RWPE2 (cell line): ENCODE measurements at regions not wholly inside any gene's neighbourhood (a gene's known extent, or its start where the extent isn't known, plus 50 kb on each side); places are given as distances from the start of the nearest gene placed in this dataset.

ENCODE experiments used
- ATAC-seq: fragments of 200-7000 bp; cut with Tn5 transposase; 3 replicates; pipeline ENCODE4 v1.9.1; 2021; ENCODE audit warnings: low read depth
- DNase-seq: peaks from one replicate; pipeline ENCODE4 v3.0.0-alpha.2; 2020; ENCODE audit warnings: low spot score
- H3K27ac ChIP-seq: fragments of 450-650 bp; 2 replicates; pipeline ENCODE4 v1.5.1; 2017; ENCODE audit warnings: mild to moderate bottlenecking; ENCODE audit not compliant: poor library complexity, severe bottlenecking
- H3K27me3 ChIP-seq: fragments of 250-450 bp; sonication (Bioruptor Pico); 2 replicates; pipeline ENCODE4 v1.5.1; 2021; ENCODE audit warnings: mild to moderate bottlenecking, moderate library complexity; ENCODE audit not compliant: insufficient read depth, poor library complexity, severe bottlenecking
- H3K36me3 ChIP-seq: fragments of 250-450 bp; sonication (Bioruptor Pico); 2 replicates; pipeline ENCODE4 v1.5.1; 2020; ENCODE audit warnings: low read depth, mild to moderate bottlenecking, moderate library complexity
- H3K4me1 ChIP-seq: fragments of 250-450 bp; sonication (Bioruptor Pico); 2 replicates; pipeline ENCODE4 v1.5.1; 2021; ENCODE audit warnings: mild to moderate bottlenecking, moderate library complexity; ENCODE audit not compliant: insufficient read depth, poor library complexity, severe bottlenecking
- H3K4me3 ChIP-seq: fragments of 250-450 bp; sonication (Bioruptor Pico); 2 replicates; pipeline ENCODE4 v1.5.1; 2021; ENCODE audit warnings: mild to moderate bottlenecking, moderate library complexity; ENCODE audit not compliant: severe bottlenecking
- H3K9me3 ChIP-seq: fragments of 250-450 bp; sonication (Bioruptor Pico); 2 replicates; pipeline ENCODE4 v1.5.1; 2021; ENCODE audit warnings: mild to moderate bottlenecking, moderate library complexity; ENCODE audit not compliant: severe bottlenecking
- TF ChIP-seq, protein P1 (sequence below): fragments of 450-650 bp; IDR thresholded peaks from one replicate; pipeline ENCODE4 v1.5.1; 2017; ENCODE audit warnings: mild to moderate bottlenecking, moderate library complexity; ENCODE audit not compliant: poor library complexity, severe bottlenecking

DNA sequence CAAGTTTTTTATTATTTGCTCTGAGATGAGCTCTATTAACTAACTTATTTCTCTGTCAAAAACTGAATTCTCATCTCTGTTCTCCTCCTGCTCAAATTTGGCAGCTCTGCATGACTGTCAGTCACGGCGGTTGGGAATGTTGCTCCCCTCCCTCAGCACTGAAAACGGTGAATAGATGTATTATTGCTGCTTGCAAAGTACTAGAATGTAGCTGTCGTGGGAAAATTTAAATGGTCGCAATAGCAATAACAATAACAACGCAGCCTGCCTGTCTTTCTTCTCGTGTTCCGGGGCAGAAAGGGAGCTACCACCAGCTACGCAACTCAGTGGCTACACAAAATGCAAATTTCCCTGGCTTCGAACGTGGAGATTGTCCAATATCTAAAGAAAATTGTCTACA is 125.6 kb upstream of the FRY start:
- DNase-seq (no peak), ATAC-seq (no peak)
- no peak overlapping the region for H3K27ac ChIP-seq
- TF ChIP-seq, protein P1, sequence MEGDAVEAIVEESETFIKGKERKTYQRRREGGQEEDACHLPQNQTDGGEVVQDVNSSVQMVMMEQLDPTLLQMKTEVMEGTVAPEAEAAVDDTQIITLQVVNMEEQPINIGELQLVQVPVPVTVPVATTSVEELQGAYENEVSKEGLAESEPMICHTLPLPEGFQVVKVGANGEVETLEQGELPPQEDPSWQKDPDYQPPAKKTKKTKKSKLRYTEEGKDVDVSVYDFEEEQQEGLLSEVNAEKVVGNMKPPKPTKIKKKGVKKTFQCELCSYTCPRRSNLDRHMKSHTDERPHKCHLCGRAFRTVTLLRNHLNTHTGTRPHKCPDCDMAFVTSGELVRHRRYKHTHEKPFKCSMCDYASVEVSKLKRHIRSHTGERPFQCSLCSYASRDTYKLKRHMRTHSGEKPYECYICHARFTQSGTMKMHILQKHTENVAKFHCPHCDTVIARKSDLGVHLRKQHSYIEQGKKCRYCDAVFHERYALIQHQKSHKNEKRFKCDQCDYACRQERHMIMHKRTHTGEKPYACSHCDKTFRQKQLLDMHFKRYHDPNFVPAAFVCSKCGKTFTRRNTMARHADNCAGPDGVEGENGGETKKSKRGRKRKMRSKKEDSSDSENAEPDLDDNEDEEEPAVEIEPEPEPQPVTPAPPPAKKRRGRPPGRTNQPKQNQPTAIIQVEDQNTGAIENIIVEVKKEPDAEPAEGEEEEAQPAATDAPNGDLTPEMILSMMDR = no peak
- no peaks in the 10 kb centered on the region for H3K9me3 ChIP-seq
- H3K4me3 ChIP-seq = no peak overlapping the region
- peaks cover 4% of the 10 kb centered on the region for H3K4me1 ChIP-seq
- no peaks in the 10 kb centered on the region for H3K36me3 ChIP-seq
- no peaks in the 10 kb centered on the region for H3K27me3 ChIP-seq

DNA sequence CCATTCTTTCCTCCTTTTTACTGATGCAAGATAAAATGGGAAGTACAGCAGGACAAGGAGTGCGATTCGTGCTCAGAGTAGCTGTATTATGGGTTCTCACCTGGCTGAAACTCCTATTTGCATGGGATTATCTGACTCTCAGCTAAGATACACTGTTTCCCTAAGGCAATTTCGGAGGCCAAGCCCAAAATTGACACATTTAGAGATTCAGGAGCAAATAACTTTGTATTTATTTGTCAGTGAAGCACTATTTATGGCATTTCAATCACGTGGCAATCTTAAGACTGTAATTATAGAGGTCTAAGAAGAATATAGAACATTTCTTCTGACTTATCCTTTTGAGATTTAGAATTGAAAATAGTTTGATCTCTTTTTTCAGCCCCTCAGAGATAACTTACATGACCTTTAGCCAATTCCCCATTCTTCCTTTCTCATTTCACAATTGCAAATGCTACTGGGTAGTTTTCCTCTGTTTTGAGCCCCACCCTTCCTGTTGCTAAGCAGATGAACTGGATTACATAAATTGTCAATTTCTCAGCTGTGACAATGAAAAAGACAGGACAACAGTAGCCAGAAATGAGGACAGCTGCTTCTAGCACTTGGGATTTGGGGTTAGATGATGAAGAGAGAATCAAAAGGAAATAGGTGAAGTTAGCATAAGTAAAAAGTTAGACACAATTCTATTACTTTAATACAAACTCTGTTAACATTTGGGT is 122.7 kb upstream of the FRY start:
- Histone ChIP-seq H3K4me3 (no peak overlapping the region), H3K27ac (no peak overlapping the region), H3K4me1 (peaks cover 4% of the 10 kb centered on the region), H3K36me3 (no peaks in the 10 kb centered on the region), H3K27me3 (no peaks in the 10 kb centered on the region), H3K9me3 (no peaks in the 10 kb centered on the region)
- ATAC-seq = no peak
- TF ChIP-seq, protein P1 = no peak
- no peak for DNase-seq

- TF ChIP-seq, protein P1 = peak; percentile 85
- H3K9me3 ChIP-seq = no peaks in the 10 kb centered on the region
- H3K4me1 ChIP-seq = peaks cover 4% of the 10 kb centered on the region
- no peaks in the 10 kb centered on the region for H3K27me3 ChIP-seq
- no peak overlapping the region for H3K27ac ChIP-seq
- no peak for DNase-seq
- no peaks in the 10 kb centered on the region for H3K36me3 ChIP-seq
- ATAC-seq = no peak
- H3K4me3 ChIP-seq = no peak overlapping the region
Observed at GRCh38 chr13:31909864-31910551, 121.6 kb upstream of the FRY start.

DNA sequence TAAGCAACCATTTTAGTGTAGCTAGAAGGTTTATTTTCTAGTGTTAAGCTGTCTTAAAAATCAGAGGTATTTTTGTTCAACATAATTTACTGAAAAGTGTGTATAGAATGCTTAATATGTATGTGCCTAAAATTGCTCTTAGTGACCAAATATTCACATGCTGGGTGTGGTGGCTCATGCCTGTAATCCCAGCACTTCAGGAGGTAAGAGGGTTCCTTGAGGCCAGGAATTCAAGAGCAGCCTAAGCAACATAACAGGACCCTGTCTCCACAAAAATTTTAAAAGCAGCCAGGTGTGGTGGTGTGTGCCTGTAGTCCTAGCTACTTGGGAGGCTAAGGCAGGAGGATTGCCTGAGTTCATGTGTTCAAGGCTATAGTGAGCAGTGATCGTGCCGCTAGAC is 120.9 kb upstream of the FRY start:
- Histone ChIP-seq H3K27ac (no peak overlapping the region), H3K9me3 (no peaks in the 10 kb centered on the region), H3K4me3 (no peak overlapping the region), H3K4me1 (peaks cover 4% of the 10 kb centered on the region), H3K36me3 (no peaks in the 10 kb centered on the region), H3K27me3 (no peaks in the 10 kb centered on the region)
- DNase-seq (no peak), ATAC-seq (no peak)
- TF ChIP-seq, protein P1 = no peak
